Endothelial cell (in vitro differentiated cells): ENCODE measurements at regions not wholly inside any gene's neighbourhood (a gene's known extent, or its start where the extent isn't known, plus 50 kb on each side); places are given as distances from the start of the nearest gene placed in this dataset.

ENCODE experiments used
- DNase-seq: peaks from one replicate; pipeline ENCODE4 v3.0.0; 2021; ENCODE audit warnings: low spot score
- H3K27ac Mint-ChIP-seq: one replicate; pipeline ENCODE4 v1.8.0; 2021; ENCODE audit warnings: mixed read lengths, inconsistent platforms; ENCODE audit not compliant: unreplicated experiment
- H3K27me3 Mint-ChIP-seq: one replicate; pipeline ENCODE4 v1.8.0; 2021; ENCODE audit warnings: mild to moderate bottlenecking, moderate library complexity, mixed read lengths, inconsistent platforms; ENCODE audit not compliant: unreplicated experiment
- H3K36me3 Mint-ChIP-seq: one replicate; pipeline ENCODE4 v1.8.0; 2021; ENCODE audit warnings: mild to moderate bottlenecking, low read depth, mixed read lengths, inconsistent platforms; ENCODE audit not compliant: unreplicated experiment
- H3K4me1 Mint-ChIP-seq: one replicate; pipeline ENCODE4 v1.8.0; 2021; ENCODE audit warnings: mild to moderate bottlenecking, mixed read lengths, inconsistent platforms; ENCODE audit not compliant: unreplicated experiment
- H3K4me3 Mint-ChIP-seq: one replicate; pipeline ENCODE4 v1.8.0; 2021; ENCODE audit warnings: mild to moderate bottlenecking, mixed read lengths, inconsistent platforms; ENCODE audit not compliant: unreplicated experiment
- H3K9me3 Mint-ChIP-seq: one replicate; pipeline ENCODE4 v1.8.0; 2021; ENCODE audit warnings: mixed read lengths, inconsistent platforms; ENCODE audit not compliant: unreplicated experiment
- CTCF ChIP-seq: fragments of 200-600 bp; sonication (generic); IDR thresholded peaks from one replicate; pipeline ENCODE4 v1.5.0; 2021; ENCODE audit warnings: antibody characterized with exemption; ENCODE audit not compliant: unreplicated experiment

GRCh38 chr18:66105016-66105415, 354.2 kb downstream of the CDH7 start:
- H3K27ac Mint-ChIP-seq = no peak overlapping the region
- H3K4me3 Mint-ChIP-seq = no peak overlapping the region
- TF ChIP-seq CTCF = no peak
- H3K4me1 Mint-ChIP-seq = no peaks in the 10 kb centered on the region
- no peaks in the 10 kb centered on the region for H3K36me3 Mint-ChIP-seq
- no peak for DNase-seq
- no peaks in the 10 kb centered on the region for H3K27me3 Mint-ChIP-seq
- no peaks in the 10 kb centered on the region for H3K9me3 Mint-ChIP-seq

DNA sequence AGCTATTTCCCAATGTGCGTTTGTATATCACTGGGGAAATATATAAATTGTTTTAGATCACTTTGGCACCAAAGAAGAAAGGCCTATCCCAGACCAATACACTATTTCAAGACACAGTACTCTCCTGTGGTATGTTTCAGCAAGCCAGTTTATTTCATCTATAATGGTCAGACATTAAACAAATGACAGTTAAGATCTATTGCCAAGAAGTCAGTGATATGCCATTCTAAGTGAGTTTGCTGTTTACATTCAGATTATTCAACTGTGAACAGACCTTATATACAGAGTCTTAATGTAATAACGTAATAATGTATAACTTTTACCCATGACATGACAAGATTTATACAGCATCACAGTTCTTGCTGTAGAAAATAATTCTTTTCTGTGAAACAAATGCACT, 352.7 kb downstream of the CDH7 start:
- no peak for DNase-seq
- Mint-ChIP-seq H3K36me3 (no peaks in the 10 kb centered on the region), H3K27me3 (no peaks in the 10 kb centered on the region), H3K9me3 (no peaks in the 10 kb centered on the region), H3K4me3 (no peak overlapping the region), H3K27ac (no peak overlapping the region), H3K4me1 (no peaks in the 10 kb centered on the region)
- TF ChIP-seq CTCF = no peak

DNA sequence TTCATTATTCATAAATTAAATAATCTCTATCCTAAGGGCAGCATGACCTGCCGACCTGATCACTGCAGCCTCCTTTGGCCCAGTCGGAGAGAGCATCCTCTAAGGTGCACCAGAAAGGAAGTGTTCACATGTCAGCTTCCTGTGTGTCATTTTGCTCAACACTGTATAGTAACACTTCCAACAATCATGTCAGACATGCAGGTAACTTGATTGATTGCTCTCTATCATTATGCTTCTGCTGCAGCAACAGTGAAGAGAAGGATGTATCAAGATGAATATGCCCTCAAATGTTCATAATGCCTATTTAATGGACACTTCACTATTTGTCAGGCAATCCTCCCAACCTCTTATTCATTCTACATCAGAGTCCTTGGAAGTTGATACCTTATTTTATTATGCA, 332.3 kb downstream of the CDH7 start:
- no peak for DNase-seq
- no peak for TF ChIP-seq CTCF
- H3K27me3 Mint-ChIP-seq = no peaks in the 10 kb centered on the region
- H3K4me3 Mint-ChIP-seq = no peak overlapping the region
- no peaks in the 10 kb centered on the region for H3K36me3 Mint-ChIP-seq
- no peaks in the 10 kb centered on the region for H3K4me1 Mint-ChIP-seq
- no peaks in the 10 kb centered on the region for H3K9me3 Mint-ChIP-seq
- H3K27ac Mint-ChIP-seq = no peak overlapping the region

- peaks cover 3% of the 10 kb centered on the region for H3K9me3 Mint-ChIP-seq
- no peak for DNase-seq
- H3K27ac Mint-ChIP-seq = no peak overlapping the region
- H3K4me1 Mint-ChIP-seq = no peaks in the 10 kb centered on the region
- H3K36me3 Mint-ChIP-seq = no peaks in the 10 kb centered on the region
- no peaks in the 10 kb centered on the region for H3K27me3 Mint-ChIP-seq
- H3K4me3 Mint-ChIP-seq = no peak overlapping the region
- no peak for TF ChIP-seq CTCF
These were observed 328.4 kb downstream of the CDH7 start for GRCh38 chr18:66078925-66079800.

- DNase-seq = no peak
- Mint-ChIP-seq H3K27ac (no peak overlapping the region), H3K4me3 (no peak overlapping the region), H3K36me3 (no peaks in the 10 kb centered on the region), H3K27me3 (no peaks in the 10 kb centered on the region), H3K9me3 (peaks cover 8% of the 10 kb centered on the region), H3K4me1 (no peaks in the 10 kb centered on the region)
- no peak for TF ChIP-seq CTCF
These were observed 326.3 kb downstream of the CDH7 start for GRCh38 chr18:66077066-66077465.
